ENCODE measurements at regions not wholly inside any gene's neighbourhood (a gene's known extent, or its start where the extent isn't known, plus 50 kb on each side); places are given as distances from the start of the nearest gene placed in this dataset.

DNA sequence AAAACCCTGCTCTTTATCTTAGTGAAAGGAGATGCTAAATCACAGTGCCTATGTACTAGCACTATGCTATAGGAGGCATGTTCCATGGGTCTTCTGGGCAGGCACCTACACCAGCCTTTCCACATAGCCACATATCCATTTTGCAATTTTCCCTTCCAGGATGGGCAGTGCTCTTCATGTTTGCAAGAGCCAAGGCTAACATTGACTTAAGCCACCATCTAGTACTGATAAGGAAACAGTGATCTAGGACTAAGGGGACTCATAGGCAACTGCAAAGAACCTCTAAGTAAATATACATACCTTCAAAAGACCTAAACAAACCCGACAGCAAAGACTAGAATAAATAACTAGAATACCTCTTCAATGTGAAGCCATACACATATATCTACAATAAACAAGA, 919.7 kb upstream of the GYPC start:
- TF ChIP-seq, protein P1, sequence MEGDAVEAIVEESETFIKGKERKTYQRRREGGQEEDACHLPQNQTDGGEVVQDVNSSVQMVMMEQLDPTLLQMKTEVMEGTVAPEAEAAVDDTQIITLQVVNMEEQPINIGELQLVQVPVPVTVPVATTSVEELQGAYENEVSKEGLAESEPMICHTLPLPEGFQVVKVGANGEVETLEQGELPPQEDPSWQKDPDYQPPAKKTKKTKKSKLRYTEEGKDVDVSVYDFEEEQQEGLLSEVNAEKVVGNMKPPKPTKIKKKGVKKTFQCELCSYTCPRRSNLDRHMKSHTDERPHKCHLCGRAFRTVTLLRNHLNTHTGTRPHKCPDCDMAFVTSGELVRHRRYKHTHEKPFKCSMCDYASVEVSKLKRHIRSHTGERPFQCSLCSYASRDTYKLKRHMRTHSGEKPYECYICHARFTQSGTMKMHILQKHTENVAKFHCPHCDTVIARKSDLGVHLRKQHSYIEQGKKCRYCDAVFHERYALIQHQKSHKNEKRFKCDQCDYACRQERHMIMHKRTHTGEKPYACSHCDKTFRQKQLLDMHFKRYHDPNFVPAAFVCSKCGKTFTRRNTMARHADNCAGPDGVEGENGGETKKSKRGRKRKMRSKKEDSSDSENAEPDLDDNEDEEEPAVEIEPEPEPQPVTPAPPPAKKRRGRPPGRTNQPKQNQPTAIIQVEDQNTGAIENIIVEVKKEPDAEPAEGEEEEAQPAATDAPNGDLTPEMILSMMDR (IDR thresholded peaks at IDR 0.05): no peak
- no peak for TF ChIP-seq EZH2 (IDR thresholded peaks at IDR 0.05; ENCODE audit: borderline replicate concordance, insufficient read depth, low read depth, low read length, poor library complexity, severe bottlenecking)
